WTC11 (cell line): ENCODE measurements at regions not wholly inside any gene's neighbourhood (a gene's known extent, or its start where the extent isn't known, plus 50 kb on each side); places are given as distances from the start of the nearest gene placed in this dataset.

Source experiments
- CTCF ChIP-seq: fragments of 200-600 bp; IDR thresholded peaks from 2 replicates; pipeline ENCODE4 v1.8.0; 2022; ENCODE audit warnings: antibody characterized with exemption
- ZBTB43 ChIP-seq: sonication (generic); formaldehyde crosslinking; IDR thresholded peaks from 2 replicates; pipeline ENCODE4 v1.8.1; 2023; ENCODE audit warnings: mild to moderate bottlenecking, missing genetic modification reagents

- no peak for TF ChIP-seq CTCF
- no peak for TF ChIP-seq ZBTB43 (CRISPR knock-in tag)
These were observed 204.4 kb upstream of the AJAP1 start for GRCh38 chr1:4449972-4450371.
